ENCODE measurements at regions not wholly inside any gene's neighbourhood (a gene's known extent, or its start where the extent isn't known, plus 50 kb on each side); places are given as distances from the start of the nearest gene placed in this dataset.

GRCh38 chr3:21273259-21274025 is 477.6 kb downstream of the ZNF385D start:
- TF ChIP-seq CTCF (conservative IDR thresholded peaks at IDR 0.05 in 1 of 2, IDR thresholded peaks at IDR 0.05 in 1 of 2; ENCODE audit: extremely low read depth in 1 of 2, insufficient read depth in 1 of 2, low read depth in 1 of 2, low read length in 2 of 2) (no peak), EZH2 (IDR thresholded peaks at IDR 0.05; ENCODE audit: borderline replicate concordance, low read length) (no peak)

Measured in mammary epithelial cell (primary cell).